Activated naive CD4-positive, alpha-beta T cell treated with anti-CD3 and anti-CD28 coated beads, Interleukin-2, amount 50 U/mL, for 24 hours (primary cell): ENCODE measurements at regions not wholly inside any gene's neighbourhood (a gene's known extent, or its start where the extent isn't known, plus 50 kb on each side); places are given as distances from the start of the nearest gene placed in this dataset.

Experiments
- H3K27ac Mint-ChIP-seq: one replicate; pipeline ENCODE4 v1.8.0; 2021; ENCODE audit warnings: mild to moderate bottlenecking, mixed read lengths
- H3K27me3 Mint-ChIP-seq: one replicate; pipeline ENCODE4 v1.8.0; 2021; ENCODE audit warnings: mixed read lengths
- H3K36me3 Mint-ChIP-seq: one replicate; pipeline ENCODE4 v1.8.0; 2021; ENCODE audit warnings: mixed read lengths
- H3K4me1 Mint-ChIP-seq: one replicate; pipeline ENCODE4 v1.8.0; 2021; ENCODE audit warnings: mixed read lengths
- H3K4me3 Mint-ChIP-seq: one replicate; pipeline ENCODE4 v1.8.0; 2021; ENCODE audit warnings: mild to moderate bottlenecking, mixed read lengths
- H3K9me3 Mint-ChIP-seq: one replicate; pipeline ENCODE4 v1.8.0; 2021; ENCODE audit warnings: mixed read lengths

GRCh38 chr20:57809661-57810172 is 99.9 kb upstream of the PMEPA1 start:
- Mint-ChIP-seq H3K27me3 (no peaks in the 10 kb centered on the region), H3K4me3 (no peak overlapping the region), H3K27ac (no peak overlapping the region), H3K9me3 (no peaks in the 10 kb centered on the region), H3K36me3 (no peaks in the 10 kb centered on the region), H3K4me1 (no peaks in the 10 kb centered on the region)

- Mint-ChIP-seq H3K9me3 (no peaks in the 10 kb centered on the region), H3K4me3 (no peak overlapping the region), H3K27ac (no peak overlapping the region), H3K27me3 (no peaks in the 10 kb centered on the region), H3K36me3 (no peaks in the 10 kb centered on the region), H3K4me1 (no peaks in the 10 kb centered on the region)
Measured at GRCh38 chr20:57809149-57809548, 99.3 kb upstream of the PMEPA1 start.

GRCh38 chr20:57808264-57809070 is 98.7 kb upstream of the PMEPA1 start:
- H3K27ac Mint-ChIP-seq = no peak overlapping the region
- H3K9me3 Mint-ChIP-seq = no peaks in the 10 kb centered on the region
- H3K36me3 Mint-ChIP-seq = no peaks in the 10 kb centered on the region
- no peak overlapping the region for H3K4me3 Mint-ChIP-seq
- H3K4me1 Mint-ChIP-seq = no peaks in the 10 kb centered on the region
- H3K27me3 Mint-ChIP-seq = no peaks in the 10 kb centered on the region

- H3K4me1 Mint-ChIP-seq = no peaks in the 10 kb centered on the region
- H3K4me3 Mint-ChIP-seq = no peak overlapping the region
- H3K9me3 Mint-ChIP-seq = no peaks in the 10 kb centered on the region
- H3K27me3 Mint-ChIP-seq = no peaks in the 10 kb centered on the region
- no peak overlapping the region for H3K27ac Mint-ChIP-seq
- H3K36me3 Mint-ChIP-seq = no peaks in the 10 kb centered on the region
Measured at GRCh38 chr20:57807401-57808263, 97.8 kb upstream of the PMEPA1 start.

GRCh38 chr20:57806975-57807374 is 97.2 kb upstream of the PMEPA1 start:
- Mint-ChIP-seq H3K27me3 (no peaks in the 10 kb centered on the region), H3K27ac (no peak overlapping the region), H3K9me3 (no peaks in the 10 kb centered on the region), H3K36me3 (no peaks in the 10 kb centered on the region), H3K4me1 (no peaks in the 10 kb centered on the region), H3K4me3 (no peak overlapping the region)

- Mint-ChIP-seq H3K36me3 (no peaks in the 10 kb centered on the region), H3K27ac (no peak overlapping the region), H3K9me3 (no peaks in the 10 kb centered on the region), H3K27me3 (no peaks in the 10 kb centered on the region), H3K4me1 (no peaks in the 10 kb centered on the region), H3K4me3 (no peak overlapping the region)
Measured at GRCh38 chr20:57806476-57806875, 96.7 kb upstream of the PMEPA1 start.

GRCh38 chr20:57805747-57806146 is 95.9 kb upstream of the PMEPA1 start:
- no peaks in the 10 kb centered on the region for H3K9me3 Mint-ChIP-seq
- H3K36me3 Mint-ChIP-seq = no peaks in the 10 kb centered on the region
- no peaks in the 10 kb centered on the region for H3K4me1 Mint-ChIP-seq
- H3K4me3 Mint-ChIP-seq = no peak overlapping the region
- H3K27me3 Mint-ChIP-seq = no peaks in the 10 kb centered on the region
- no peak overlapping the region for H3K27ac Mint-ChIP-seq

GRCh38 chr20:57804470-57805250 is 94.8 kb upstream of the PMEPA1 start:
- no peaks in the 10 kb centered on the region for H3K9me3 Mint-ChIP-seq
- no peaks in the 10 kb centered on the region for H3K27me3 Mint-ChIP-seq
- no peak overlapping the region for H3K27ac Mint-ChIP-seq
- no peaks in the 10 kb centered on the region for H3K36me3 Mint-ChIP-seq
- no peaks in the 10 kb centered on the region for H3K4me1 Mint-ChIP-seq
- no peak overlapping the region for H3K4me3 Mint-ChIP-seq

- Mint-ChIP-seq H3K4me3 (no peak overlapping the region), H3K4me1 (no peaks in the 10 kb centered on the region), H3K27me3 (no peaks in the 10 kb centered on the region), H3K36me3 (no peaks in the 10 kb centered on the region), H3K27ac (no peak overlapping the region), H3K9me3 (no peaks in the 10 kb centered on the region)
Measured at GRCh38 chr20:57803508-57804005, 93.7 kb upstream of the PMEPA1 start.

- Mint-ChIP-seq H3K9me3 (no peaks in the 10 kb centered on the region), H3K36me3 (no peaks in the 10 kb centered on the region), H3K27me3 (no peaks in the 10 kb centered on the region), H3K4me3 (no peak overlapping the region), H3K27ac (no peak overlapping the region), H3K4me1 (no peaks in the 10 kb centered on the region)
Measured at GRCh38 chr20:57802765-57803507, 93.1 kb upstream of the PMEPA1 start.

GRCh38 chr20:57801581-57801980 is 91.8 kb upstream of the PMEPA1 start:
- Mint-ChIP-seq H3K27me3 (no peaks in the 10 kb centered on the region), H3K27ac (no peak overlapping the region), H3K36me3 (no peaks in the 10 kb centered on the region), H3K4me1 (no peaks in the 10 kb centered on the region), H3K4me3 (no peak overlapping the region), H3K9me3 (no peaks in the 10 kb centered on the region)

GRCh38 chr20:57800791-57801430 is 91.1 kb upstream of the PMEPA1 start:
- H3K27ac Mint-ChIP-seq = no peak overlapping the region
- no peaks in the 10 kb centered on the region for H3K27me3 Mint-ChIP-seq
- H3K4me3 Mint-ChIP-seq = no peak overlapping the region
- no peaks in the 10 kb centered on the region for H3K9me3 Mint-ChIP-seq
- no peaks in the 10 kb centered on the region for H3K36me3 Mint-ChIP-seq
- H3K4me1 Mint-ChIP-seq = no peaks in the 10 kb centered on the region

- H3K27ac Mint-ChIP-seq = no peak overlapping the region
- no peak overlapping the region for H3K4me3 Mint-ChIP-seq
- H3K27me3 Mint-ChIP-seq = no peaks in the 10 kb centered on the region
- no peaks in the 10 kb centered on the region for H3K36me3 Mint-ChIP-seq
- H3K4me1 Mint-ChIP-seq = no peaks in the 10 kb centered on the region
- H3K9me3 Mint-ChIP-seq = no peaks in the 10 kb centered on the region
Measured at GRCh38 chr20:57797401-57797800, 87.6 kb upstream of the PMEPA1 start.

GRCh38 chr20:57795977-57796560 is 86.3 kb upstream of the PMEPA1 start:
- Mint-ChIP-seq H3K36me3 (no peaks in the 10 kb centered on the region), H3K9me3 (no peaks in the 10 kb centered on the region), H3K4me1 (no peaks in the 10 kb centered on the region), H3K4me3 (no peak overlapping the region), H3K27ac (no peak overlapping the region), H3K27me3 (no peaks in the 10 kb centered on the region)
